ENCODE measurements at regions not wholly inside any gene's neighbourhood (a gene's known extent, or its start where the extent isn't known, plus 50 kb on each side); places are given as distances from the start of the nearest gene placed in this dataset.

DNA sequence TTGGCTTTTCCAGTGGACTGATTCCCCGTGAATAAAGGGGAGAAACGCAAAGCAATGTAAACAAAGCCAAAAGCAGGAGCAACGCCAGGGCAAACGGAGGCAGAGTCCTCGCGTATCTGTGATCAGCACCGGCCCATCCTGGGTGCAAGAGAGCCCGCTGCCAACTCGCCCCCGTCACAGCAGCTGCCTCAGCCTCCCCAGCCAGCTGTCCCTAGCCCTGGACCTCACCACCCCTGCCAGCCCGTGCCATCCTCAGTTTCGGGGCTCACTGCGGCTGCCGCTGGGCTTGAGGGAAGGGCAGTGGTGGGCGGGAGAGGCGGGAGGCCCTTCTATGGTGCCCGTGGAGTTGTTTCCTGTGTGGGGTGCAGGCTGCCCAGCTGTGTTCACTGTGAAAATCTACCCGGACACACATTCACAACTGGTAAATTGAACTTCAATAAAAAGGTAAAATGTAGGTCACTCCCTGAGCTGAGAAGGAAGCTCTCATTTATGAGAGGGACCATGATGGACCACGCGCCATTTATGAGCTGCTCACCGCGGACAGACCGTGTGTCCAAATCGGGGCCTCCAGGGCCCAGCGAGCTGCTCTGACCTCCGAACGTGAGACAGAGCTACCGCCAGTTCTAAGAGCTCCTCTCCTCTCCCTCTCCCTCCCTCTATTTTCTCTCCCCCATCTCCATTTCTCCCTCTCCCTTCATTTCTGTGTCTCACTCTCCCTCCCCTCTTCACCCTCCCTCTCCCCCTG, 330.5 kb upstream of the SFSWAP start:
- DNase-seq: no peak

GRCh38 chr12:131380965-131381705, 329.8 kb upstream of the SFSWAP start:
- Histone ChIP-seq H3K4me1 (ENCODE audit: insufficient read depth, low read length) (no peaks in the 10 kb centered on the region), H3K9me3 (ENCODE audit: control insufficient read depth in 1 of 2, insufficient read depth in 1 of 2, low read length in 2 of 2) (peaks cover 0 to 5% of the 10 kb centered on the region in 2 experiments), H3K27ac (ENCODE audit: low read depth in 1 of 2, low read length in 2 of 2) (no peak overlapping the region), H3K27me3 (ENCODE audit: control insufficient read depth in 1 of 2, insufficient read depth in 2 of 2, low read length in 2 of 2) (no peaks in the 10 kb centered on the region), H3K36me3 (ENCODE audit: insufficient read depth, low read length) (no peaks in the 10 kb centered on the region), H3K4me3 (ENCODE audit: low read length) (no peak overlapping the region)
- CTCF ChIA-PET: no interaction called here
- Mint-ChIP-seq H3K27ac (no peak overlapping the region), H3K4me3 (no peak overlapping the region), H3K9me3 (no peaks in the 10 kb centered on the region), H3K4me1 (ENCODE audit: low read depth) (no peaks in the 10 kb centered on the region), H3K36me3 (ENCODE audit: low read depth) (no peaks in the 10 kb centered on the region), H3K27me3 (peaks cover 9% of the 10 kb centered on the region)
- ATAC-seq (ENCODE audit: poor library complexity) (no peak), DNase-seq (no peak)
- intact Hi-C loops (cut with DNase I, micrococcal nuclease): no loop called here
- POLR2A ChIA-PET: no interaction called here
- no peak for TF ChIP-seq CTCF (IDR thresholded peaks at IDR 0.05)

More for the DNA sequence above, 330.5 kb upstream of the SFSWAP start:
- Mint-ChIP-seq H3K36me3 (ENCODE audit: low read depth) (no peaks in the 10 kb centered on the region), H3K9me3 (no peaks in the 10 kb centered on the region), H3K27me3 (peaks cover 9% of the 10 kb centered on the region), H3K27ac (no peak overlapping the region), H3K4me3 (no peak overlapping the region), H3K4me1 (ENCODE audit: low read depth) (no peaks in the 10 kb centered on the region)
- H3K4me1 ChIP-seq (ENCODE audit: insufficient read depth, low read length): no peaks in the 10 kb centered on the region
- ChIA-PET POLR2A (no interaction called here), CTCF (no interaction called here)
- H3K4me3 ChIP-seq (ENCODE audit: low read length): no peak overlapping the region
- H3K27me3 ChIP-seq (ENCODE audit: control insufficient read depth in 1 of 2, insufficient read depth in 2 of 2, low read length in 2 of 2): no peaks in the 10 kb centered on the region
- H3K27ac ChIP-seq (ENCODE audit: low read depth in 1 of 2, low read length in 2 of 2): no peak overlapping the region
- H3K36me3 ChIP-seq (ENCODE audit: insufficient read depth, low read length): no peaks in the 10 kb centered on the region
- intact Hi-C loops (cut with DNase I, micrococcal nuclease): no loop called here
- no peak for ATAC-seq (ENCODE audit: poor library complexity)
- peaks cover 0 to 5% of the 10 kb centered on the region in 2 experiments for H3K9me3 ChIP-seq (ENCODE audit: control insufficient read depth in 1 of 2, insufficient read depth in 1 of 2, low read length in 2 of 2)
- no peak for TF ChIP-seq CTCF (IDR thresholded peaks at IDR 0.05)

DNA sequence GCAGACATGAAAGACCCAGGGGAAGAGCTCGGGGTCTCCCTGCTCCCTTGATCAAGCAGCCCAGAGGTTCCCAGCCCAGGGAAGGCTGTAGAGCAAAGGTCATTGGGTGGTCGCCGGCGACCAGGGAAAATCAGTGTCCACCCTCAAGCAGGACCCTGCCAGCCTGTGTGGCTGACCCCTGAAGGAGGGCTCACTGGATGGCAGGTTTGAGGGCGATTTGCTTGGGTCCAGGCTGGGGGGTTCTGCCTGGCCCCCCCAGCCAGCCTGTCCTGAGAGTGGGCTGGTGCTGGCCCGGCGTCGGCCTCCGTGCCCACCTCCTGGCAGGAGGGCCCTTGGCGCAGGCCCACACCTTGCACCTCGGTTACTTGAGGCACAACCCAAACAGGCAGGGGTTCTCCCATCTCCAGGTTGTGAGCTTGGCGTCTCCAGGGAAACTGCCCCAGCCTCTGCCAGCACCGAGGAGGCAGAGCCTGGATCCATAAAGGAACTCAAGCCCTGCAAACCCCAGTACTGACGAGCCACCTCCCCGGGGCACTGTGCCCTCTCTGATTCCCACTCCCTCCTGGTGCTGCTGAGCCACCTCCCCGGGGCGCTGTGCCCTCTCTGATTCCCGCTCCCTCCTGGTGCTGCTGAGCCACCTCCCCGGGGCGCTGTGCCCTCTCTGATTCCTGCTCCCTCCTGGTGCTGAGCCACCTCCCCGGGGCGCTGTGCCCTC, 329.0 kb upstream of the SFSWAP start:
- H3K27me3 Mint-ChIP-seq: peaks cover 5% of the 10 kb centered on the region
- POLR2A ChIA-PET: no interaction called here
- no peak for TF ChIP-seq CTCF (IDR thresholded peaks at IDR 0.05)
- H3K36me3 ChIP-seq (ENCODE audit: insufficient read depth, low read length): no peaks in the 10 kb centered on the region
- no peaks in the 10 kb centered on the region for H3K36me3 Mint-ChIP-seq (ENCODE audit: low read depth)
- H3K27ac Mint-ChIP-seq: no peak overlapping the region
- H3K4me3 ChIP-seq (ENCODE audit: low read length): no peak overlapping the region
- no peaks in the 10 kb centered on the region for H3K9me3 Mint-ChIP-seq
- CTCF ChIA-PET: no interaction called here
- H3K4me3 Mint-ChIP-seq: no peak overlapping the region
- no peaks in the 10 kb centered on the region for H3K27me3 ChIP-seq (ENCODE audit: control insufficient read depth in 1 of 2, insufficient read depth in 2 of 2, low read length in 2 of 2)
- H3K4me1 Mint-ChIP-seq (ENCODE audit: low read depth): no peaks in the 10 kb centered on the region
- H3K4me1 ChIP-seq (ENCODE audit: insufficient read depth, low read length): no peaks in the 10 kb centered on the region
- no peak for ATAC-seq (ENCODE audit: poor library complexity)
- DNase-seq: no peak
- no peak overlapping the region for H3K27ac ChIP-seq (ENCODE audit: low read depth in 1 of 2, low read length in 2 of 2)
- peaks cover 0 to 5% of the 10 kb centered on the region in 2 experiments for H3K9me3 ChIP-seq (ENCODE audit: control insufficient read depth in 1 of 2, insufficient read depth in 1 of 2, low read length in 2 of 2)
- intact Hi-C loops (cut with DNase I, micrococcal nuclease): no loop called here
